GM18520 (cell line): ENCODE measurements at regions not wholly inside any gene's neighbourhood (a gene's known extent, or its start where the extent isn't known, plus 50 kb on each side); places are given as distances from the start of the nearest gene placed in this dataset.
"Not testable (repeated sequence)": the region's sequence is repeated elsewhere in the genome, so short reads cannot be mapped to it uniquely, and the experiment has no call there.

Experiments used
- ATAC-seq: cut with Tn5 transposase; IDR thresholded peaks from one replicate; pipeline ENCODE4 v1.9.1; 2021; ENCODE audit not compliant: unreplicated experiment

- no peak for ATAC-seq
These were observed 120.0 kb downstream of the GALR1 start for GRCh38 chr18:77369644-77370043.

- no peak for ATAC-seq
These were observed 124.2 kb downstream of the GALR1 start for GRCh38 chr18:77373730-77374445.

GRCh38 chr18:77374446-77374805 is 124.8 kb downstream of the GALR1 start:
- ATAC-seq, result no peak

- no peak for ATAC-seq
These were observed 126.5 kb downstream of the GALR1 start for GRCh38 chr18:77376043-77376732.

- ATAC-seq, result no peak
These were observed 127.1 kb downstream of the GALR1 start for GRCh38 chr18:77376733-77377094.

- no peak for ATAC-seq
These were observed 128.2 kb downstream of the GALR1 start for GRCh38 chr18:77377813-77378212.

- ATAC-seq, result no peak
These were observed 130.4 kb downstream of the GALR1 start for GRCh38 chr18:77379976-77380509.

- ATAC-seq, result no peak
These were observed 131.0 kb downstream of the GALR1 start for GRCh38 chr18:77380695-77381094.

GRCh38 chr18:77392321-77392720 is 142.7 kb downstream of the GALR1 start:
- no peak for ATAC-seq

GRCh38 chr18:77393519-77393918 is 143.9 kb downstream of the GALR1 start:
- no peak for ATAC-seq

- no peak for ATAC-seq
These were observed 146.3 kb downstream of the GALR1 start for GRCh38 chr18:77395953-77396352.

GRCh38 chr18:77397056-77397455 is 147.4 kb downstream of the GALR1 start:
- no peak for ATAC-seq

- no peak for ATAC-seq
These were observed 148.0 kb downstream of the GALR1 start for GRCh38 chr18:77397617-77398016.

GRCh38 chr18:77400561-77400960 is 150.9 kb downstream of the GALR1 start:
- ATAC-seq, result no peak

GRCh38 chr18:77401173-77401572 is 151.5 kb downstream of the GALR1 start:
- ATAC-seq, result no peak

- ATAC-seq, result no peak
These were observed 154.4 kb downstream of the GALR1 start for GRCh38 chr18:77403969-77404535.

GRCh38 chr18:77405096-77405495 is 155.4 kb downstream of the GALR1 start:
- no peak for ATAC-seq

- no peak for ATAC-seq
These were observed 158.1 kb downstream of the GALR1 start for GRCh38 chr18:77407733-77408132.

GRCh38 chr18:77421546-77421945 is 171.9 kb downstream of the GALR1 start:
- not testable (repeated sequence) for ATAC-seq

GRCh38 chr18:77422974-77423867 is 173.6 kb downstream of the GALR1 start:
- no peak for ATAC-seq

GRCh38 chr18:77433076-77433475 is 183.4 kb downstream of the GALR1 start:
- ATAC-seq, result no peak
